Endodermal cell (in vitro differentiated cells): ENCODE measurements at regions not wholly inside any gene's neighbourhood (a gene's known extent, or its start where the extent isn't known, plus 50 kb on each side); places are given as distances from the start of the nearest gene placed in this dataset.

Experiments
- DNase-seq: peaks from one replicate; pipeline ENCODE4 v3.0.0-alpha.2; 2017
- H3K27ac ChIP-seq: 2 replicates; pipeline ENCODE4 v1.5.1; 2013; ENCODE audit warnings: mild to moderate bottlenecking, low read depth, low read length, moderate library complexity
- H3K27me3 ChIP-seq: 2 replicates; pipeline ENCODE4 v1.6.1; 2013; ENCODE audit warnings: mild to moderate bottlenecking, low read length, moderate library complexity; ENCODE audit not compliant: insufficient read depth, control insufficient read depth, poor library complexity, severe bottlenecking
- H3K36me3 ChIP-seq: 2 replicates; pipeline ENCODE4 v1.7.0; 2013; ENCODE audit warnings: mild to moderate bottlenecking, low read length, moderate library complexity; ENCODE audit not compliant: control insufficient read depth, insufficient read depth
- H3K4me1 ChIP-seq: one replicate; pipeline ENCODE4 v1.7.0; 2013; ENCODE audit warnings: low read length; ENCODE audit not compliant: control insufficient read depth, insufficient read depth
- H3K4me3 ChIP-seq: 2 replicates; pipeline ENCODE4 v1.5.1; 2013; ENCODE audit warnings: mild to moderate bottlenecking, low read length, moderate library complexity
- H3K9ac ChIP-seq: 2 replicates; pipeline ENCODE4 v1.6.1; 2013; ENCODE audit warnings: mild to moderate bottlenecking, low read length, moderate library complexity; ENCODE audit not compliant: poor library complexity, severe bottlenecking; ENCODE audit errors: extremely low read depth
- H3K9me3 ChIP-seq: 2 replicates; pipeline ENCODE4 v1.6.1; 2013; ENCODE audit warnings: mild to moderate bottlenecking, low read length, moderate library complexity; ENCODE audit not compliant: control insufficient read depth
- H3K27ac Mint-ChIP-seq: 2 replicates; pipeline ENCODE4 v1.8.0; 2020; ENCODE audit warnings: mixed read lengths
- H3K27me3 Mint-ChIP-seq: 2 replicates; pipeline ENCODE4 v1.8.0; 2021; ENCODE audit warnings: mild to moderate bottlenecking, mixed read lengths; ENCODE audit not compliant: insufficient read depth
- H3K36me3 Mint-ChIP-seq: 2 replicates; pipeline ENCODE4 v1.8.0; 2020; ENCODE audit warnings: low read depth, mixed read lengths
- H3K4me1 Mint-ChIP-seq: 2 replicates; pipeline ENCODE4 v1.8.0; 2020; ENCODE audit warnings: mixed read lengths
- H3K4me3 Mint-ChIP-seq: 2 replicates; pipeline ENCODE4 v1.8.0; 2020; ENCODE audit warnings: mild to moderate bottlenecking, moderate library complexity, mixed read lengths
- H3K9me3 Mint-ChIP-seq: 2 replicates; pipeline ENCODE4 v1.8.0; 2020; ENCODE audit warnings: mild to moderate bottlenecking, mixed read lengths
- WGBS, 2 experiments: methylation state at CpG; one replicate each; pipeline versions ENCODE4 v1.1.5 to v1.1.7; 2013; ENCODE audit warnings: missing lambda C conversion rate in 2 of 2, mixed read lengths in 1 of 2; ENCODE audit not compliant: insufficient coverage in 1 of 2, insufficient read length in 1 of 2; 5-methylcytosine and 5-hydroxymethylcytosine counted together
- TF ChIP-seq, protein P1 (sequence below): fragments of 200-600 bp; sonication (generic); conservative IDR thresholded peaks from 2 replicates; pipeline ENCODE4 v1.5.0; 2021; ENCODE audit warnings: antibody characterized with exemption, mild to moderate bottlenecking

DNA sequence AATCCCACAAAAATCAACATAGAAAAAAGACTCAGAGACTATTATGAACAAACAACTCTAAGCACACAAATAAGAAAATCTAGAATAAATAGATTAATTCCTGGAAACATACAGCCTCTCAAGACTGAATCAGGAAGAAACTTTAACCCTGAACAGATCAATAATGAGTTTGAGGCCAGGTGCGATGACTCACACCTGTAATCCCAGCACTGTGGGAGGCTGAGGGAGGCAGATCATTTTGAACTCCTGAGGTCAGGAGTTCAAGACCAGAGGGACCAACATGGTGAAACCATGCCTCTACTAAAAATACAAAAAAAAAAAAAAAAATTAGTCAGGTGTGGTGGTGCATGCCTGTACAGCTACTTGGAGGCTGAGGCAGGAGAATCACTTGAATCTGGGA is 499.5 kb upstream of the LUZP2 start:
- H3K4me3 Mint-ChIP-seq = no peak overlapping the region
- peaks cover 5% of the 10 kb centered on the region for H3K9me3 ChIP-seq
- DNase-seq = no peak
- peaks cover 35% of the 10 kb centered on the region for H3K9me3 Mint-ChIP-seq
- no peaks in the 10 kb centered on the region for H3K36me3 ChIP-seq
- no peaks in the 10 kb centered on the region for H3K4me1 Mint-ChIP-seq
- H3K4me1 ChIP-seq = no peaks in the 10 kb centered on the region
- WGBS, 2 experiments = 90% methylated on average over 1 of the region's 1 CpG; no CpG with 5 or more reads in 1 of the 2 experiments
- H3K27ac Mint-ChIP-seq = no peak overlapping the region
- H3K9ac ChIP-seq = no peak overlapping the region
- H3K27me3 Mint-ChIP-seq = no peaks in the 10 kb centered on the region
- TF ChIP-seq, protein P1, sequence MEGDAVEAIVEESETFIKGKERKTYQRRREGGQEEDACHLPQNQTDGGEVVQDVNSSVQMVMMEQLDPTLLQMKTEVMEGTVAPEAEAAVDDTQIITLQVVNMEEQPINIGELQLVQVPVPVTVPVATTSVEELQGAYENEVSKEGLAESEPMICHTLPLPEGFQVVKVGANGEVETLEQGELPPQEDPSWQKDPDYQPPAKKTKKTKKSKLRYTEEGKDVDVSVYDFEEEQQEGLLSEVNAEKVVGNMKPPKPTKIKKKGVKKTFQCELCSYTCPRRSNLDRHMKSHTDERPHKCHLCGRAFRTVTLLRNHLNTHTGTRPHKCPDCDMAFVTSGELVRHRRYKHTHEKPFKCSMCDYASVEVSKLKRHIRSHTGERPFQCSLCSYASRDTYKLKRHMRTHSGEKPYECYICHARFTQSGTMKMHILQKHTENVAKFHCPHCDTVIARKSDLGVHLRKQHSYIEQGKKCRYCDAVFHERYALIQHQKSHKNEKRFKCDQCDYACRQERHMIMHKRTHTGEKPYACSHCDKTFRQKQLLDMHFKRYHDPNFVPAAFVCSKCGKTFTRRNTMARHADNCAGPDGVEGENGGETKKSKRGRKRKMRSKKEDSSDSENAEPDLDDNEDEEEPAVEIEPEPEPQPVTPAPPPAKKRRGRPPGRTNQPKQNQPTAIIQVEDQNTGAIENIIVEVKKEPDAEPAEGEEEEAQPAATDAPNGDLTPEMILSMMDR = no peak
- no peak overlapping the region for H3K4me3 ChIP-seq
- no peaks in the 10 kb centered on the region for H3K27me3 ChIP-seq
- H3K27ac ChIP-seq = no peak overlapping the region
- peaks cover 2% of the 10 kb centered on the region for H3K36me3 Mint-ChIP-seq

DNA sequence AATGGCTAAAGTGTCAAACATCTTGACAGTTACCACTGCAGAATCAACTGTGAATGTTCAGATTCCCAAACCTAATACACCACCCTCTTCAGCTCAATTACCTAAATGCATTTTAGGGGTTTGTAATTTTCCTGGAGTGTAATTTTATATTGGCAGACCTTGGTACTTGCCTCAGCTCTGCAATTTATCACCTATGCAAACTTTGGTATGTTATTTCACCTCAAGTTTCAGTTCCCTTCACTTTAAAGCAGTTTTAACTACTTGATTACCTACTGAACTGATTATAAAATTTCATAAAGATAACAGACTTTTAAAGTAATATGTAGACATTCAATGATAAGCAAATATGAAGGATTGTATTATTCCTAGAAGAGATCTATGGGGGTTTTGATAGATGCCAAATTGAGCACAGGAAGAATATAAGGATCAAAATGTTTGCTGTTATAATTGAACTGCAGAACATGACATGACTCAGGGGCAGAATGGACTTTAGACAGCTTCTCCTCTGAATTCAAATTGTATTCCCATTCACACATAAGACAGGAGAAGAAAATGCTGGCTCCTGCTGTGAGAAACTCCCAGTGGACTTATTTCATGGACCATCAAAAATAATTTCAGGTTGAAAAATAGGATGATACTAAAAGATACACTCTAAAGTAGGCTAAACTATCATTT is 491.5 kb upstream of the LUZP2 start:
- no peaks in the 10 kb centered on the region for H3K36me3 ChIP-seq
- TF ChIP-seq, protein P1 = no peak
- no peaks in the 10 kb centered on the region for H3K27me3 ChIP-seq
- DNase-seq = no peak
- Mint-ChIP-seq H3K27ac (no peak overlapping the region), H3K36me3 (no peaks in the 10 kb centered on the region), H3K9me3 (peaks cover 6% of the 10 kb centered on the region), H3K4me3 (no peak overlapping the region), H3K4me1 (peaks cover 20% of the 10 kb centered on the region), H3K27me3 (no peaks in the 10 kb centered on the region)
- H3K9me3 ChIP-seq = no peaks in the 10 kb centered on the region
- no peak overlapping the region for H3K4me3 ChIP-seq
- H3K4me1 ChIP-seq = peaks cover 3% of the 10 kb centered on the region
- H3K27ac ChIP-seq = no peak overlapping the region
- H3K9ac ChIP-seq = no peak overlapping the region

DNA sequence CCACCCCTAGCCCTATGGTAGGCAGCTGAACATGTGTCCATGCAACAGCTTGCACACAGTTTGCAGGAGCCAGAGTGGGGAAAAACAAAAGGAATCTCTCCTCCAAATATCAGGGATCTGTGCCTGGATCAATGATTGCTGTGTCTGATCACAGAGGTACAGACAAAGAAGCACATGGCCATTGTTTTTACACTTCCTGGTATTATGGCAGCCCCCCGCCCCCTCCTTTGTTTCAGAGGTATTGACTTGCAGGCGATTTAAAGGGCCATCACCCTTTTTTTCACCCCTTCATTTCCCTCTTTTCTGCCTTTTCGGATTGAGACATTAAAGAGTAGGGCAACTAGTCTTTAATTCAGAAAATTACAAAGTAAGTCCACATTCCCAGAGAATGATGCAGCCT is 453.0 kb upstream of the LUZP2 start:
- Mint-ChIP-seq H3K9me3 (peaks cover 20% of the 10 kb centered on the region), H3K27me3 (no peaks in the 10 kb centered on the region), H3K4me1 (no peaks in the 10 kb centered on the region), H3K36me3 (peaks cover 8% of the 10 kb centered on the region), H3K4me3 (no peak overlapping the region), H3K27ac (no peak overlapping the region)
- Histone ChIP-seq H3K9me3 (peaks cover 27% of the 10 kb centered on the region), H3K36me3 (no peaks in the 10 kb centered on the region), H3K4me1 (no peaks in the 10 kb centered on the region), H3K27me3 (no peaks in the 10 kb centered on the region), H3K4me3 (peak overlapping the region; percentile 46), H3K27ac (no peak overlapping the region), H3K9ac (no peak overlapping the region)
- TF ChIP-seq, protein P1 = no peak
- WGBS, 2 experiments = 90 to 100% methylated on average over 1 to 3 of the region's 3 CpGs
- no peak for DNase-seq
